DMS79 treated with DMSO at 0.1 percent for 48 hours (cell line): ENCODE measurements at regions not wholly inside any gene's neighbourhood (a gene's known extent, or its start where the extent isn't known, plus 50 kb on each side); places are given as distances from the start of the nearest gene placed in this dataset.

ENCODE experiments used
- DNase-seq: peaks from one replicate; lab custom pipeline; 2025; lab: John Stamatoyannopoulos, UW

- no peak for DNase-seq
Measured at GRCh38 chr1:232891656-232892317, 58.6 kb upstream of the NTPCR start.

GRCh38 chr1:232893481-232894313, 56.7 kb upstream of the NTPCR start:
- no peak for DNase-seq

- DNase-seq = no peak
Measured at GRCh38 chr1:232894436-232894835, 56.0 kb upstream of the NTPCR start.

- no peak for DNase-seq
Measured at GRCh38 chr1:232897949-232898465, 52.4 kb upstream of the NTPCR start.

- DNase-seq = no peak
Measured at GRCh38 chr1:232899268-232899667, 51.1 kb upstream of the NTPCR start.

- no peak for DNase-seq
Measured at GRCh38 chr1:232899839-232900238, 50.6 kb upstream of the NTPCR start.
